ENCODE measurements at regions not wholly inside any gene's neighbourhood (a gene's known extent, or its start where the extent isn't known, plus 50 kb on each side); places are given as distances from the start of the nearest gene placed in this dataset.

DNA sequence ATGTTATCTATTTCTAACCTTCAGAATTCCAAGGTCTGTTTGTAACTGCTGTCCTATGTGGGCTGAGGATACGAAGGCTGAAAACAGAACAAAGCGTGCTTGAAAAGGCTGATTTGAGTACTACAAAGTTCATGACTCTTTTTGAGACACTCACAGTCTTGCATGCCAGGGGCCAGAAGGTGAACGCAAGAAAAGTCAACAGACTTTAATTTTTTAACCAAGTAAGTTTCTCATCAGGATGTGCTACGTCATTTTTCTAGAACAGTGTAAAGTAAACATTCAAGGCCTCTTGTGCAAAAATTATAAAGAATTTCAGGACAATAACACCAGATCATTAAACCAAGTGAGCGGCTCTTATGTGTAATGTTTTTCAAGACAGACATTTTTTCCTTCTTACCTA lies 163.5 kb downstream of the COG6 start:
- TF ChIP-seq, protein P1, sequence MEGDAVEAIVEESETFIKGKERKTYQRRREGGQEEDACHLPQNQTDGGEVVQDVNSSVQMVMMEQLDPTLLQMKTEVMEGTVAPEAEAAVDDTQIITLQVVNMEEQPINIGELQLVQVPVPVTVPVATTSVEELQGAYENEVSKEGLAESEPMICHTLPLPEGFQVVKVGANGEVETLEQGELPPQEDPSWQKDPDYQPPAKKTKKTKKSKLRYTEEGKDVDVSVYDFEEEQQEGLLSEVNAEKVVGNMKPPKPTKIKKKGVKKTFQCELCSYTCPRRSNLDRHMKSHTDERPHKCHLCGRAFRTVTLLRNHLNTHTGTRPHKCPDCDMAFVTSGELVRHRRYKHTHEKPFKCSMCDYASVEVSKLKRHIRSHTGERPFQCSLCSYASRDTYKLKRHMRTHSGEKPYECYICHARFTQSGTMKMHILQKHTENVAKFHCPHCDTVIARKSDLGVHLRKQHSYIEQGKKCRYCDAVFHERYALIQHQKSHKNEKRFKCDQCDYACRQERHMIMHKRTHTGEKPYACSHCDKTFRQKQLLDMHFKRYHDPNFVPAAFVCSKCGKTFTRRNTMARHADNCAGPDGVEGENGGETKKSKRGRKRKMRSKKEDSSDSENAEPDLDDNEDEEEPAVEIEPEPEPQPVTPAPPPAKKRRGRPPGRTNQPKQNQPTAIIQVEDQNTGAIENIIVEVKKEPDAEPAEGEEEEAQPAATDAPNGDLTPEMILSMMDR (IDR thresholded peaks at IDR 0.05) = no peak
- TF ChIP-seq POLR2A (IDR thresholded peaks at IDR 0.05) (no peak), EP300 (IDR thresholded peaks at IDR 0.05) (no peak)
